GM12873 (cell line): ENCODE measurements at regions not wholly inside any gene's neighbourhood (a gene's known extent, or its start where the extent isn't known, plus 50 kb on each side); places are given as distances from the start of the nearest gene placed in this dataset.

Experiments used
- TF ChIP-seq, protein P1 (sequence below): IDR thresholded peaks from 2 replicates; pipeline ENCODE4 v1.5.1; 2012; ENCODE audit warnings: low read depth, mild to moderate bottlenecking, moderate library complexity, low read length, control low read depth; ENCODE audit not compliant: insufficient read depth; ENCODE audit errors: missing control alignments

DNA sequence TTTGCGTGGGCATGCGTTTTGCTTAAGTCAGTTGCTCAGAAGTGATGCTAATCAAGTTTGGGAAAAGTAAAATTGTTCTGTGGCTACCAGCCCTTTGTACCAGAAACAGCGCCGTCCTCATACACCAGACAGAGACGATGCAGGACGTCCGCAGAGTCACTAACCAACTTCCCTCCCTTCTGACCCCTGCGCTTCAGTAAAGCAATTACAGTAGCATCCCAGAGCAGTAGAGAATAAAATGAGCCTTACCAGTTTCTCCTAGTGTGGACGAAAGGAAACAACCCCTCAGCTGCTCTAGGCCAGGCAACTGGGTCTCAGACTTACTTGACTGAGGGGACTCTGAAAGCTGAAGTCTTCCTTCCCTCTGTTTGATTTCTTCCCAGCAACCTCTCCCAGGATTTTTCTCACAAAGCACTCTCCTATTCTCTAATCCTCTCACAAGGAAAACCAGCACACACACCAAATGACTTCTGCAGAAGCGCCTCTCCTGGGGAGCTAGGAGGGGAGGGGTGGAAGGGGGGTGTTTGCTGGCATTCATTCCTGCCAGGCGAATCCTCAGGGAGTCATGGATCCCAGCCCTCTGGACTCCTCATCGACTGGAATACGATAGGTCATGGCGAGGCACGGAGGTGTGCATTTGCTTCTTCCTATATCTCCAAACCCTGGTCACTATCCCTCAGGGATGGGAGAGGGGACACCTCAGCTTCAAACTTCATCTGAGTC is 56.0 kb upstream of the MID1 start:
- TF ChIP-seq, protein P1, sequence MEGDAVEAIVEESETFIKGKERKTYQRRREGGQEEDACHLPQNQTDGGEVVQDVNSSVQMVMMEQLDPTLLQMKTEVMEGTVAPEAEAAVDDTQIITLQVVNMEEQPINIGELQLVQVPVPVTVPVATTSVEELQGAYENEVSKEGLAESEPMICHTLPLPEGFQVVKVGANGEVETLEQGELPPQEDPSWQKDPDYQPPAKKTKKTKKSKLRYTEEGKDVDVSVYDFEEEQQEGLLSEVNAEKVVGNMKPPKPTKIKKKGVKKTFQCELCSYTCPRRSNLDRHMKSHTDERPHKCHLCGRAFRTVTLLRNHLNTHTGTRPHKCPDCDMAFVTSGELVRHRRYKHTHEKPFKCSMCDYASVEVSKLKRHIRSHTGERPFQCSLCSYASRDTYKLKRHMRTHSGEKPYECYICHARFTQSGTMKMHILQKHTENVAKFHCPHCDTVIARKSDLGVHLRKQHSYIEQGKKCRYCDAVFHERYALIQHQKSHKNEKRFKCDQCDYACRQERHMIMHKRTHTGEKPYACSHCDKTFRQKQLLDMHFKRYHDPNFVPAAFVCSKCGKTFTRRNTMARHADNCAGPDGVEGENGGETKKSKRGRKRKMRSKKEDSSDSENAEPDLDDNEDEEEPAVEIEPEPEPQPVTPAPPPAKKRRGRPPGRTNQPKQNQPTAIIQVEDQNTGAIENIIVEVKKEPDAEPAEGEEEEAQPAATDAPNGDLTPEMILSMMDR: no peak

DNA sequence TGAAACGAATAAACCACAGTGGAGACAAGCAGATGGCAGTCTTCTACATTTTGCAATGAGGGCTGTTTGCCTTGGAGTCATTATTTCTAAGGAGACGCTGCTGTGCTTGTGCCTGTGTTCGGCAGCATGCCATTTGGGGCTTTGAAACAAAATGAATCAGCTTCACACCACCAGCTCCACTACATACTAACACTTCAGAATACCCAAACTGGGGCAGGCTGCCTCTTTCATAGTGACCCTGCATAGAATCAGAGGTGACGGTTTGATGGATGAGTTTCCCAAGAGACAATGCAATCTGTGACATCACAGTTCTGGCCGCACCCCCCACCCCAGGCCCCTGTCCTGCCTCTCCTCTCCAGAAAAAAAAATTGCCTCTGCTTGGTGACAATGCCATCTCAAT is 57.1 kb upstream of the MID1 start:
- TF ChIP-seq, protein P1: no peak

GRCh38 chrX:10679387-10679786 is 59.0 kb upstream of the MID1 start:
- TF ChIP-seq, protein P1: no peak

DNA sequence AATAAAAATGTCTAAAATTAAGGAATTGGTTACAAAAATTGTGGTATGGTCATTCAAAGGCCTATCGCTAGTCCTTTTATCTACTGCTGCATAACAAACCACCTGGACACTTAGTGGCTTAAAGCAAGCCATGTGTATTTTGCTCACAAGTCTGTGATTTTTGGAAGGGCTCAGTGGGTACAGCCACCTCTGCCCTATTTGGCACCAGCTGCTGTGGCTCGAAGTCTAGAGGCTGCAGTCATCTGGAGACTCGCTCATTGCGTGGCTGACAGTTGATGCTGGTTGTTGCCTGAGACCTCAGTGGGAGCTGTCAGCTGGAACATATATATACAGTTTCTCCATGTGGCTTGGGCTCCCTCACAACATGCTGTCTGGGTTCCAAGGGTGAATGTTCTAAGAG is 60.8 kb upstream of the MID1 start:
- TF ChIP-seq, protein P1: no peak

DNA sequence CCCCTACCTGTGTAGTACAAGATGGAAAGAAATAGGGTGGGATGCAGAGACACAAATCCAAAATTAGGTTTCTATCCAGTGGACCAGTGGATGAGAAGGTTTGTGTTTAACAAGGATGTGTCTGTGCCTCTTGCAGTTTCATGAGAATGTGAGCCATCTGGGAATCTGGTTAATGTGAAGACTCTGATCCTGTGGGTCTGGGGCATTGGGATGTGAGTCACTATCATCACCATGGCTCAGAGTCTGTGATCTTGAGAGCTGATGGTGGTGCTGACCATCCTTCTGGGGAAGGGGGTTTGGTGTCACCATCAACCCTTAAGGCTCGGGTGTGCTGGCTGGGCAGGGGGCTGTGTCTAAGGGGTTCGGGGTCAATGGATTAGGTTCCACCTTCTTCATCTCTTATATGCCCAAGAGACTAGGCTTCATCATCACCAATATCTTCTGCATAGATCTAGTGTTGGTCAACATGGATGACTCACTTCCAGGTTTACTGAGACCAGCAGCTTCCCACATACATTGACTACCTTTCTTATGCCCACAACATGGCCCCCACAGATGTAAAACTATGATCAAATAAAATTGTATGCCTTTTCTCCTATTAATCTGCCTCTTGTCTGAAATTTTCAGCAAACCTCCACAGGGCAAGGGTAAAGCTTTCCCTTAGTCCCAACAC is 65.7 kb upstream of the MID1 start:
- TF ChIP-seq, protein P1: no peak

GRCh38 chrX:10697616-10698317 is 77.4 kb upstream of the MID1 start:
- TF ChIP-seq, protein P1: no peak

DNA sequence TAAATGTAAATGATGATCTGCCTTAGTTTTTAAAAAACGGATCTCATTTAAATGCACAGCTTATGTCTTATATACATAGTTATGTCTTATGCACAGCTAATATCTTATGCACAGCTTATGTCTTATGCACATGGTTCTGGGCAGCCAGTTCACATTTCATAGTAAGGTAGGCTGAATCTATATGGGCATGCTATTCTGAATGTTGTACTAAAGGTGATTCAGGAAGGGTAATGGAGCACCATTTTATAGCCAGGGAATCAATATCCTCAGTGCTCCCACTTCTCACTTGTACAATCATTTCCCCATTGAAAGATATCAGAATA is 77.9 kb upstream of the MID1 start:
- TF ChIP-seq, protein P1: no peak
